Testis (tissue), 2 donors: ENCODE measurements at regions not wholly inside any gene's neighbourhood (a gene's known extent, or its start where the extent isn't known, plus 50 kb on each side); places are given as distances from the start of the nearest gene placed in this dataset.
"Not testable (repeated sequence)": the region's sequence is repeated elsewhere in the genome, so short reads cannot be mapped to it uniquely, and the experiment has no call there.

Source experiments
- POLR2A ChIP-seq: fragments of 450-650 bp; IDR thresholded peaks from one replicate; pipeline ENCODE4 v1.6.1; 2017; ENCODE audit warnings: antibody characterized with exemption, mild to moderate bottlenecking, moderate library complexity
- TF ChIP-seq, protein P1 (sequence below), 3 experiments: fragments of 450-650 bp in 2 of 3; fragments of 200-600 bp in 1 of 3; sonication (generic) in 1 of 3; IDR thresholded peaks; one replicate each; pipeline ENCODE4 v1.5.1; 2016 to 2019; ENCODE audit warnings: antibody characterized with exemption in 3 of 3, mild to moderate bottlenecking in 2 of 3, moderate library complexity in 1 of 3

DNA sequence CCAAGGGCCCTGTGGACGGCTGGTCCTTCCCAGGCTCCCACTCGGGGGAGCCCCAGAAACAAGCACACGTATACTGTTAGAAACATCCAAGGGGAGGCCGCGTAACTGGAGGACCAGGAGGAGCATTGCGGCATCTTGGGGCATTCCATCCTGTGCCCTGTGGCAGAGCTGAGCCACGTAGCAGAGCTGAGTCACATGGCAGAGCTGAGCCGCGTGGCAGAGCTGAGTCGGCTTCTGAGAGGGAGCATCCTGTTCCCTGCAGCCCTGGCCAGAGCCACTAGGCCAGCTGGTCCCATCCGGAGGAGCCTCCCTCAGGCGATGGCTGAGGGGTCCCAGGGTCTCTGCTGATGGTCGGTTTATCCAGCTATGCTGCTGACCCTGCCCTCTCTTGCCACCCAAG lies 4476.7 kb upstream of the TPTE start:
- not testable (repeated sequence) for TF ChIP-seq POLR2A
- TF ChIP-seq, protein P1, sequence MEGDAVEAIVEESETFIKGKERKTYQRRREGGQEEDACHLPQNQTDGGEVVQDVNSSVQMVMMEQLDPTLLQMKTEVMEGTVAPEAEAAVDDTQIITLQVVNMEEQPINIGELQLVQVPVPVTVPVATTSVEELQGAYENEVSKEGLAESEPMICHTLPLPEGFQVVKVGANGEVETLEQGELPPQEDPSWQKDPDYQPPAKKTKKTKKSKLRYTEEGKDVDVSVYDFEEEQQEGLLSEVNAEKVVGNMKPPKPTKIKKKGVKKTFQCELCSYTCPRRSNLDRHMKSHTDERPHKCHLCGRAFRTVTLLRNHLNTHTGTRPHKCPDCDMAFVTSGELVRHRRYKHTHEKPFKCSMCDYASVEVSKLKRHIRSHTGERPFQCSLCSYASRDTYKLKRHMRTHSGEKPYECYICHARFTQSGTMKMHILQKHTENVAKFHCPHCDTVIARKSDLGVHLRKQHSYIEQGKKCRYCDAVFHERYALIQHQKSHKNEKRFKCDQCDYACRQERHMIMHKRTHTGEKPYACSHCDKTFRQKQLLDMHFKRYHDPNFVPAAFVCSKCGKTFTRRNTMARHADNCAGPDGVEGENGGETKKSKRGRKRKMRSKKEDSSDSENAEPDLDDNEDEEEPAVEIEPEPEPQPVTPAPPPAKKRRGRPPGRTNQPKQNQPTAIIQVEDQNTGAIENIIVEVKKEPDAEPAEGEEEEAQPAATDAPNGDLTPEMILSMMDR (IDR thresholded peaks at IDR 0.05): not testable (repeated sequence)
